GM23338 (cell line): ENCODE measurements at regions not wholly inside any gene's neighbourhood (a gene's known extent, or its start where the extent isn't known, plus 50 kb on each side); places are given as distances from the start of the nearest gene placed in this dataset.

Source experiments
- ATAC-seq: fragments of 200-7000 bp; cut with Tn5 transposase; 3 replicates; pipeline ENCODE4 v1.9.1; 2020
- DNase-seq: peaks from one replicate; pipeline ENCODE4 v3.0.0-alpha.2; 2015; ENCODE audit warnings: low spot score
- H2AFZ ChIP-seq: fragments of 200-600 bp; sonication (generic); 2 replicates; pipeline ENCODE4 v1.8.0; 2016; ENCODE audit warnings: antibody characterized with exemption, mild to moderate bottlenecking, moderate library complexity
- H3F3A ChIP-seq: fragments of 200-600 bp; sonication (generic); replicated peaks from 2 replicates; pipeline ENCODE4 v1.8.0; 2017; ENCODE audit warnings: antibody characterized with exemption, mixed run types, low read depth
- H3K27ac ChIP-seq: fragments of 200-600 bp; sonication (generic); 2 replicates; pipeline ENCODE4 v1.6.1; 2016; ENCODE audit warnings: low read depth
- H3K27me3 ChIP-seq: fragments of 200-600 bp; sonication (generic); 2 replicates; pipeline ENCODE4 v1.8.0; 2016; ENCODE audit warnings: mild to moderate bottlenecking, mixed run types, moderate library complexity; ENCODE audit not compliant: insufficient read depth
- H3K36me3 ChIP-seq: fragments of 200-600 bp; sonication (generic); 2 replicates; pipeline ENCODE4 v1.8.0; 2016; ENCODE audit warnings: mild to moderate bottlenecking; ENCODE audit not compliant: insufficient read depth
- H3K4me1 ChIP-seq: fragments of 200-600 bp; sonication (generic); 2 replicates; pipeline ENCODE4 v1.8.0; 2016; ENCODE audit warnings: mild to moderate bottlenecking, moderate library complexity; ENCODE audit not compliant: insufficient read depth
- H3K4me2 ChIP-seq: fragments of 200-600 bp; sonication (generic); 2 replicates; pipeline ENCODE4 v1.7.1; 2017; ENCODE audit warnings: mixed run types
- H3K4me3 ChIP-seq: fragments of 200-600 bp; sonication (generic); 2 replicates; pipeline ENCODE4 v1.6.1; 2016; ENCODE audit warnings: mixed run types
- H3K79me2 ChIP-seq: fragments of 200-600 bp; sonication (generic); replicated peaks from 2 replicates; pipeline ENCODE4 v1.8.0; 2017; ENCODE audit warnings: mild to moderate bottlenecking; ENCODE audit not compliant: insufficient read depth
- H3K9me2 ChIP-seq: fragments of 200-600 bp; sonication (generic); 2 replicates; pipeline ENCODE4 v1.8.0; 2017; ENCODE audit not compliant: insufficient read depth
- H4K20me1 ChIP-seq: fragments of 200-600 bp; sonication (generic); replicated peaks from 2 replicates; pipeline ENCODE4 v1.8.0; 2017; ENCODE audit warnings: mild to moderate bottlenecking; ENCODE audit not compliant: insufficient read depth
- H3K27ac Mint-ChIP-seq: 2 replicates; pipeline ENCODE4 v1.8.0; 2020; ENCODE audit warnings: inconsistent platforms, mild to moderate bottlenecking, moderate library complexity, mixed read lengths
- H3K27me3 Mint-ChIP-seq: 3 replicates; pipeline ENCODE4 v1.8.0; 2022; ENCODE audit warnings: low read depth, mild to moderate bottlenecking, moderate library complexity, mixed read lengths, inconsistent platforms; ENCODE audit not compliant: insufficient read depth, poor library complexity
- H3K36me3 Mint-ChIP-seq: 3 replicates; pipeline ENCODE4 v1.8.0; 2021; ENCODE audit warnings: low read depth, mild to moderate bottlenecking, inconsistent platforms, moderate library complexity, mixed read lengths
- H3K4me1 Mint-ChIP-seq: 3 replicates; pipeline ENCODE4 v1.8.0; 2020; ENCODE audit warnings: mild to moderate bottlenecking, inconsistent platforms, mixed read lengths
- H3K4me3 Mint-ChIP-seq: 3 replicates; pipeline ENCODE4 v1.8.0; 2021; ENCODE audit warnings: moderate library complexity, mild to moderate bottlenecking, inconsistent platforms, mixed read lengths
- H3K9me3 Mint-ChIP-seq: 3 replicates; pipeline ENCODE4 v1.8.0; 2020; ENCODE audit warnings: moderate library complexity, mild to moderate bottlenecking, inconsistent platforms, mixed read lengths
- CREB1 ChIP-seq: fragments of 250-450 bp; sonication (Bioruptor Pico); IDR thresholded peaks from 2 replicates; pipeline ENCODE4 v1.5.0; 2020; ENCODE audit warnings: low read depth, mild to moderate bottlenecking, moderate library complexity
- CTCF ChIP-seq, 2 experiments: fragments of 200-600 bp in 1 of 2; sonication (generic) in 1 of 2; conservative IDR thresholded peaks; 2 replicates each; pipeline versions ENCODE4 v1.5.1 to v1.6.1; 2016 to 2017; ENCODE audit warnings: antibody characterized with exemption in 2 of 2, low read depth in 2 of 2, mild to moderate bottlenecking in 2 of 2, moderate library complexity in 1 of 2
- ETS1 ChIP-seq: IDR thresholded peaks from 2 replicates; pipeline ENCODE4 v1.6.1; 2016; ENCODE audit warnings: antibody characterized with exemption
- EZH2 ChIP-seq: fragments of 200-600 bp; sonication (generic); IDR thresholded peaks from one replicate; pipeline ENCODE4 v1.8.0; 2017; ENCODE audit warnings: antibody characterized with exemption, mild to moderate bottlenecking, low read depth; ENCODE audit not compliant: unreplicated experiment
- EZH2phosphoT487 ChIP-seq: fragments of 200-600 bp; sonication (generic); IDR thresholded peaks from one replicate; pipeline ENCODE4 v1.8.1; 2018; ENCODE audit warnings: antibody characterized with exemption; ENCODE audit not compliant: unreplicated experiment
- JUNB ChIP-seq: IDR thresholded peaks from one replicate; pipeline ENCODE4 v1.6.1; 2016; ENCODE audit warnings: antibody characterized with exemption; ENCODE audit not compliant: unreplicated experiment
- NANOG ChIP-seq: IDR thresholded peaks from 2 replicates; pipeline ENCODE4 v1.6.1; 2016; ENCODE audit warnings: antibody characterized with exemption, borderline replicate concordance
- POLR2AphosphoS5 ChIP-seq: IDR thresholded peaks from 2 replicates; pipeline ENCODE4 v1.6.1; 2016; ENCODE audit warnings: antibody characterized with exemption, low read depth
- REST ChIP-seq: IDR thresholded peaks from one replicate; pipeline ENCODE4 v1.6.1; 2018; ENCODE audit warnings: antibody characterized with exemption; ENCODE audit not compliant: unreplicated experiment
- STAT1 ChIP-seq: IDR thresholded peaks from one replicate; pipeline ENCODE4 v1.6.1; 2016; ENCODE audit warnings: antibody characterized with exemption; ENCODE audit not compliant: unreplicated experiment
- ZNF114 ChIP-seq: fragments of 250-450 bp; sonication (Bioruptor Pico); IDR thresholded peaks from 2 replicates; pipeline ENCODE4 v1.5.0; 2020; ENCODE audit warnings: mild to moderate bottlenecking, moderate library complexity
- ZNF331 ChIP-seq: fragments of 250-450 bp; sonication (Bioruptor Pico); IDR thresholded peaks from 2 replicates; pipeline ENCODE4 v1.5.0; 2020; ENCODE audit warnings: low read depth, mild to moderate bottlenecking, moderate library complexity
- ZNF462 ChIP-seq: fragments of 250-450 bp; sonication (Bioruptor Pico); IDR thresholded peaks from 2 replicates; pipeline ENCODE4 v1.5.0; 2020; ENCODE audit warnings: mild to moderate bottlenecking, moderate library complexity

- Histone ChIP-seq H3K27me3 (no peaks in the 10 kb centered on the region), H2AFZ (no peak overlapping the region), H3K4me1 (peaks cover 2% of the 10 kb centered on the region; the same call in 1 of the 2 replicates), H3K4me2 (no peak overlapping the region), H3K4me3 (no peak overlapping the region), H3K79me2 (no peaks in the 10 kb centered on the region), H3K9me2 (no peaks in the 10 kb centered on the region; the same call in 1 of the 2 replicates), H3K27ac (no peak overlapping the region), H4K20me1 (no peaks in the 10 kb centered on the region), H3K36me3 (no peaks in the 10 kb centered on the region), H3F3A (no peaks in the 10 kb centered on the region)
- no peak overlapping the region for H3K27ac Mint-ChIP-seq
- H3K9me3 Mint-ChIP-seq = no peaks in the 10 kb centered on the region
- H3K27me3 Mint-ChIP-seq = peaks cover 2% of the 10 kb centered on the region
- ATAC-seq (no peak), DNase-seq (no peak)
- H3K36me3 Mint-ChIP-seq = no peaks in the 10 kb centered on the region
- TF ChIP-seq EZH2phosphoT487 = no peak
- TF ChIP-seq EZH2 = no peak
- TF ChIP-seq CREB1 = no peak
- no peak for TF ChIP-seq POLR2AphosphoS5
- TF ChIP-seq ZNF462 (CRISPR knock-in tag) = no peak
- no peak for TF ChIP-seq STAT1
- no peak for TF ChIP-seq CTCF (conservative IDR thresholded peaks at IDR 0.05; ENCODE audit: low read depth in 2 of 2)
- TF ChIP-seq REST = no peak
- no peak for TF ChIP-seq JUNB
- no peak for TF ChIP-seq ZNF331 (CRISPR knock-in tag)
- no peak for TF ChIP-seq ZNF114 (CRISPR knock-in tag)
- no peak for TF ChIP-seq ETS1
- no peak for TF ChIP-seq NANOG
- no peaks in the 10 kb centered on the region; the same call in 2 of the 3 replicates for H3K4me1 Mint-ChIP-seq
- H3K4me3 Mint-ChIP-seq = no peak overlapping the region
Observed at GRCh38 chr2:220998156-220998555, 573.9 kb downstream of the EPHA4 start.
